ENCODE measurements at regions not wholly inside any gene's neighbourhood (a gene's known extent, or its start where the extent isn't known, plus 50 kb on each side); places are given as distances from the start of the nearest gene placed in this dataset.
"Not testable (repeated sequence)": the region's sequence is repeated elsewhere in the genome, so short reads cannot be mapped to it uniquely, and the experiment has no call there.

GRCh38 chr22:47325249-47325648 is 562.8 kb downstream of the TBC1D22A start:
- no peak for DNase-seq (ENCODE audit: low spot score)

GRCh38 chr22:47324435-47324990 is 562.1 kb downstream of the TBC1D22A start:
- DNase-seq (ENCODE audit: low spot score) = no peak

- no peak for DNase-seq (ENCODE audit: low spot score)
Observed at GRCh38 chr22:47323518-47323917, 561.1 kb downstream of the TBC1D22A start.

- DNase-seq (ENCODE audit: low spot score) = no peak
Observed at GRCh38 chr22:47322854-47323253, 560.4 kb downstream of the TBC1D22A start.

GRCh38 chr22:47320560-47320959 is 558.1 kb downstream of the TBC1D22A start:
- no peak for DNase-seq (ENCODE audit: low spot score)

- no peak for DNase-seq (ENCODE audit: low spot score)
Observed at GRCh38 chr22:47318041-47318737, 555.7 kb downstream of the TBC1D22A start.

GRCh38 chr22:47315862-47316419 is 553.5 kb downstream of the TBC1D22A start:
- DNase-seq (ENCODE audit: low spot score) = no peak

- no peak for DNase-seq (ENCODE audit: low spot score)
Observed at GRCh38 chr22:47310601-47311000, 548.2 kb downstream of the TBC1D22A start.

- DNase-seq (ENCODE audit: low spot score) = no peak
Observed at GRCh38 chr22:47309946-47310345, 547.5 kb downstream of the TBC1D22A start.

GRCh38 chr22:47309476-47309875 is 547.0 kb downstream of the TBC1D22A start:
- DNase-seq (ENCODE audit: low spot score) = no peak

GRCh38 chr22:47308886-47309285 is 546.4 kb downstream of the TBC1D22A start:
- DNase-seq (ENCODE audit: low spot score) = no peak

GRCh38 chr22:47307822-47308221 is 545.4 kb downstream of the TBC1D22A start:
- DNase-seq (ENCODE audit: low spot score) = no peak

- no peak for DNase-seq (ENCODE audit: low spot score)
Observed at GRCh38 chr22:47307326-47307725, 544.9 kb downstream of the TBC1D22A start.

GRCh38 chr22:47304854-47305253 is 542.4 kb downstream of the TBC1D22A start:
- DNase-seq (ENCODE audit: low spot score) = no peak

- no peak for DNase-seq (ENCODE audit: low spot score)
Observed at GRCh38 chr22:47304191-47304831, 541.9 kb downstream of the TBC1D22A start.

- no peak for DNase-seq (ENCODE audit: low spot score)
Observed at GRCh38 chr22:47303161-47303890, 540.9 kb downstream of the TBC1D22A start.

- not testable (repeated sequence) for DNase-seq (ENCODE audit: low spot score)
Observed at GRCh38 chr22:47302587-47302986, 540.1 kb downstream of the TBC1D22A start.

GRCh38 chr22:47301820-47302475 is 539.5 kb downstream of the TBC1D22A start:
- DNase-seq (ENCODE audit: low spot score) = no peak

GRCh38 chr22:47300698-47301405 is 538.4 kb downstream of the TBC1D22A start:
- DNase-seq (ENCODE audit: low spot score) = no peak

- no peak for DNase-seq (ENCODE audit: low spot score)
Observed at GRCh38 chr22:47299863-47300697, 537.6 kb downstream of the TBC1D22A start.
